HG03108 (cell line): ENCODE measurements at regions not wholly inside any gene's neighbourhood (a gene's known extent, or its start where the extent isn't known, plus 50 kb on each side); places are given as distances from the start of the nearest gene placed in this dataset.
"Not testable (repeated sequence)": the region's sequence is repeated elsewhere in the genome, so short reads cannot be mapped to it uniquely, and the experiment has no call there.

Experiments
- ATAC-seq: cut with Tn5 transposase; IDR thresholded peaks from one replicate; pipeline ENCODE4 v1.9.1; 2021; ENCODE audit warnings: moderate library complexity; ENCODE audit not compliant: unreplicated experiment

DNA sequence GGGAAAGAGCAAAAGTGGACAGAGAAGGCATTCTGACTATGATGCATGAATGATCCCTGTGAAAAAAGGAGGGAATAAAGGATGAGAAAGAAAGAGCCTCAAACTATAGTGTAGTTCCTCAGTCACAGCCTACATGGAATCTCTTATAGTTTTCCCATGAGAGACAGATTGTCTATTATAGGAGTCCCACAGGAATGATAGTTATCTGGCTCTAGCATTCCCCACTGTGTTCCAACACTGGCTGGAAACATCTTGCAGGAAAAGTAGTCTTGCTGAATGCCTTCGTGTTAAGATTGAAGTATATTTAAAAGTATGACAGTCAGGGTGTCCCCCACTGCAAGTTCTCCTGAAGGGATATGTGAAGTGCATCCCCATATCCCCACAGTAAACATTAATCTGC is 641.5 kb upstream of the NECTIN3 start:
- no peak for ATAC-seq

DNA sequence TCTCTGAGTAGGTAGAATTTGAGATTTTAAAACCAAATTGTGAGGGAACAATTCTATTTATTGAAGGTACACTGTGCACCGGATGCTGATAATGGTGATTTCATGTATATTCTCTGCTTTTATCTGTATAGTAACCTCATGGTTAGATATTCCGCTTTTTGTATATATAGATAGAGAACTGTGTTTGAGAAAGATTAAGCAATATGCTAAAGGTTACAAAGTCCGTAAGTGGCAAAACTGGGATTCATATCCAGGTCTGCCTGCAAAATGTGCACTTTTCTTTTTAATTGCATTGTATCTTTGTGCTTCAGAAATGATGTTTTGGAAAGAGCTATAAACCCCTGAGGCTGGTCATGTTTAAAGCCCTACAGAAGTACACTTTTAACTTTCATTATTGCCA is 635.4 kb upstream of the NECTIN3 start:
- ATAC-seq, result no peak

DNA sequence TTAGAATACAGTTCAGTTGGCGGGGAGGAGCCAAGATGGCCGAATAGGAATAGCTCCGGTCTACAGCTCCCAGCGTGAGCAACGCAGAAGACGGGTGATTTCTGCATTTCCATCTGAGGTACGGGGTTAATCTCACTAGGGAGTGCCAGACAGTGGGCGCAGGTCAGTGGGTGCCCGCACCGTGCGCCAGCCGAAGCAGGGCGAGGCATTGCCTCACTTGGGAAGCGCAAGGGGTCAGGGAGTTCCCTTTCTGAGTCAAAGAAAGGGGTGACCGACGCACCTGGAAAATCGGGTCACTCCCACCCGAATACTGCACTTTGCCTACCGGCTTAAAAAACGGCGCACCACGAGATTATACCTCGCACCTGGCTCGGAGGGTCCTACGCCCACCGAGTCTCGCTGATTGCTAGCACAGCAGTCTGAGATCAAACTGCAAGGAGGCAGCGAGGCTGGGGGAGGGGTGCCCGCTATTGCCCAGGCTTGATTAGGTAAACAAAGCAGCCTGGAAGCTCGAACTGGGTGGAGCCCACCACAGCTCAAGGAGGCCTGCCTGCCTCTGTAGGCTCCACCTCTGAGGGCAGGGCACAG is 631.5 kb upstream of the NECTIN3 start:
- not testable (repeated sequence) for ATAC-seq

GRCh38 chr3:110454066-110454465 is 617.5 kb upstream of the NECTIN3 start:
- no peak for ATAC-seq

GRCh38 chr3:110456001-110456400 is 615.6 kb upstream of the NECTIN3 start:
- ATAC-seq, result no peak

DNA sequence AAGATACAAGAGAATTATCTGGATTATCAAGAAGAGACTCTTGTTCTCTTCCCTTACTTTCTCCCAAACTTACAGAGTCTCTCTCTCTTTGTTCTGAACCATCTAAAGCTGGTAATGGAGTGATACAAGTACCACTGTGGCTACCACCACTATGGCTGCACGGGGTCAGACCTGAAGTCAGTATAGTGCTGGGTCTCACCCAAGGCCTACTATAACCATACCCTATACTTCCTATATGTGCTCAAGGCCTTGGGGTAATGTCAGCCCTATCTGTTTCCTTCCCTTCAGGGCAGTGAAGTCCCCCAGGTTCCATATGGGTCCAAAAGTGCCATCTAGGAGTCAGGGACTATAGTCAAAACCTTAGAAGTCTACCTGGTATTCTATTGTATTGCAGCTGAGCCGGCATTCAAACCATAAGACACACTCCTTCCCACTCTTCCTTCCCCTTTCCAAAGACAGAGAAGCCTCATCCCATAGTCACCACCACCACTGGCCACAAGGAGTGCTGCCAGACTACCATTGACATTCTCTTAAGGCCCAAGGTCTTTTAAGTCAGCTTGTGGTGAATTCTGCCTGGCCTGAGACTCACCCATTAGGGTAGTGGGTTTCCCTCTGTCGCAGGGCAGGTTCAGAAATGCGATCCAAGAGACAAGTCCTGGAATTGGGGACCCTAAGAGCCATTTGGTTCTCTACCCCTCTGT is 615.0 kb upstream of the NECTIN3 start:
- ATAC-seq, result no peak

DNA sequence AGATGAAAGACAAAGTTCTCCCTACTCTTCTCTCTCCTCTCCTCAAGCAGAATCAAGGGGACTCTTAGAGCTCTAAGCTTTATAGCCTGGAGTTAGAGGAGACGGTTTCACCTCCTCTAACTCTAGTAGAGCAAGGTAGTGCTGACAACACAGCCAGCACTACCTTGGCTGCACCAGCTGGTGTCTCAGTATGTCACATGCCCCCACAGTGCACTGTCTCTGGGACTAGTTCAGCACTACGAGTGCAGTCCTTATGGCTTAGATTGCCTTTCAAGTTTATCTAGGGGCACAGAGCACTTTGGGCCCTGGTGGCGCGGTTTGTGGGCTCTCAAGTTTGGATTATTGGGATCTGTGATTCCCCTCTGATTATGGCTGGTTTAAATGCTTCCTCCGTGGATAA is 614.1 kb upstream of the NECTIN3 start:
- ATAC-seq, result no peak

- no peak for ATAC-seq
Measured at GRCh38 chr3:110459021-110459420, 612.6 kb upstream of the NECTIN3 start.

- no peak for ATAC-seq
Measured at GRCh38 chr3:110470310-110470709, 601.3 kb upstream of the NECTIN3 start.

DNA sequence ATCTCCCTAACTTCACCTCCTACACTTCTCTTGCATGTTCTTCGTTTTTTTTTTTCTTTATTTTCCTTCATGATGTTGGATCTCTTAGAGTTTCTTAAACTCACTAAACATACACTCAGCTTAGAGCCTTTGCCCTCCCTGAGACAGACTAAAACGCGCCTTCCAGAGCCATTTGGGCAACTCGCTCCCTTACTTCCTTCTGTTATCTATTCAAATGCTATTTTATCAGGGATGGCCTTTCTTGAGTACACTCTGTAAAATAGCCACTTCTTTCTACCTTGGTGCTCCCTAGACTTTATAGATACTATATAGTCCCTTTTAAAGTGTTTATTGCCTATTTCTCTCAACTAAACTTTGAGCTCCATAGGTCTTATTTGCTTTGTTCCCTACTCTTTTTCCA is 598.2 kb upstream of the NECTIN3 start:
- no peak for ATAC-seq

DNA sequence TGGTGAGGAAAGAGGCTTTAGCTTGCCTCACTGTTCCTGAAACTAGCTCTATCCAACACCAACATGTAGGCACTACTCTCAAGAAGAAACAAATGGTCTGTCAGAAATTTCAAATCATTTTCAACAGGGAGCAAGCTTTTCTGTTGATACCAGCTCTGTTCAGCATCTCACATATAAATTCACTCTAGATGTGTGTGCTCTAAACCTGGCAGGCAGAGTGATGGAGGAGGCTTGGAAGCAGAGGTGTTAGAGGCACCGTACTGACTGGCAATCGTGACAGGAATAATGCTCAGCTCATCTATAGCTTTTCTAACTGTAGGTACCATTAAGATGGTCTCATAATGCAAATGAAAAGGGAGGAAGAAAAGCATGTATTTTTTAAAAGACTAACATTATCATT is 597.2 kb upstream of the NECTIN3 start:
- no peak for ATAC-seq

- no peak for ATAC-seq
Measured at GRCh38 chr3:110478377-110479054, 593.1 kb upstream of the NECTIN3 start.

DNA sequence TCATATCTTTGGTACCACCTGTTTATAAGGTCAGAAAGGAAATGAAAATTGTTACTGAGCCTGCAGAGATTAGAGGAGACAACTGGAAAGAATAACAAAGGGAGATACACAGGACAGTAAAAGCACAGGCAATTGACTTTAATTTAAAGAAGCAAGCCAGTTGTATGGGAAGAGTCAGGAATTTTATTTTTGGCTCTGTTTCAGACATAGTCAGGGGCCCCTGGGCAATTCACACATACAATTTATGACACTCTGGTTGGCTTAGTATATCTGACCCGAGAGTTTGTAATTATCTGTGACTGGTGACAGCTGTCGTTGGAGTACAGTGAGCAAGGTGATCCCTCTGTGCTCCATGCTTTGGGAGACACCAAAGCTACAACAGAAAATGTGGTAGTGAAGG is 591.9 kb upstream of the NECTIN3 start:
- ATAC-seq, result no peak

GRCh38 chr3:110485389-110485788 is 586.2 kb upstream of the NECTIN3 start:
- ATAC-seq, result no peak

DNA sequence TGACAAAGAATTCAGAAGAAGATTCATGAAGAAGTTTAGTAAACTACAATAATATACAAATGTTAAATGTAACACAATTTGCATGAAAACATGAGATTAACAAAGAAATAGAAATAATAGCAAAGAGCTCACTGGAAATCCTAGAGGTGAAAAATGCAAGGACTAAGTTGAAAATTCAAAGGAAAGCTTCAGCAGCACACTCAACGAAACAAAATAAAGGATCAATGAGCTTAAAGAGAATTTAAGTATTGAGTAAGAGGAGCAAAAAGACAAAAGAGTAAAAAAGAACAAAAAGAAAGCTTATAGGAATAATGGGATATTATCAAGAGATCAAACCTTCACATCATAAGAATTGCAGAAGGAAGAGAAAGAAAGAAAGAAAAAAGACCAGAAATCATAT is 583.8 kb upstream of the NECTIN3 start:
- ATAC-seq, result no peak

- ATAC-seq, result no peak
Measured at GRCh38 chr3:110491413-110491812, 580.2 kb upstream of the NECTIN3 start.

DNA sequence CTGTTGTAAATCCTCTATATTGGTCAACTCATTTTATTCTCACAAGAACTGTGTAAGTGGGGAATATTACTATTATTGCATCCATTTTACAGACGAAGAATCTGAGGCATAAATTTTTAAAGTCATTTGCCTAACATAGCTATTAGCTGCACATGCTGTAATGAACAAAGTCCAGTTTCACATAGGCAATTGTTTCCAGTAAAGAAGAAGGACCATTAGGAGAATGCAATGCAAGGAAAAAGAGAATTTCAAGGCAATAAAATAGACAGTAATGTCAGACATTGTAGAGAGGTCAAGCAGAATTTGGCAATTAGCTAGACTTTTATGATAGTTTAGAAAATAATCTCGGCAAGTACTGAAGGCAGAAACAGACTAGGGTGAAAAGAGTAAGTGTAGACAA is 578.7 kb upstream of the NECTIN3 start:
- no peak for ATAC-seq

DNA sequence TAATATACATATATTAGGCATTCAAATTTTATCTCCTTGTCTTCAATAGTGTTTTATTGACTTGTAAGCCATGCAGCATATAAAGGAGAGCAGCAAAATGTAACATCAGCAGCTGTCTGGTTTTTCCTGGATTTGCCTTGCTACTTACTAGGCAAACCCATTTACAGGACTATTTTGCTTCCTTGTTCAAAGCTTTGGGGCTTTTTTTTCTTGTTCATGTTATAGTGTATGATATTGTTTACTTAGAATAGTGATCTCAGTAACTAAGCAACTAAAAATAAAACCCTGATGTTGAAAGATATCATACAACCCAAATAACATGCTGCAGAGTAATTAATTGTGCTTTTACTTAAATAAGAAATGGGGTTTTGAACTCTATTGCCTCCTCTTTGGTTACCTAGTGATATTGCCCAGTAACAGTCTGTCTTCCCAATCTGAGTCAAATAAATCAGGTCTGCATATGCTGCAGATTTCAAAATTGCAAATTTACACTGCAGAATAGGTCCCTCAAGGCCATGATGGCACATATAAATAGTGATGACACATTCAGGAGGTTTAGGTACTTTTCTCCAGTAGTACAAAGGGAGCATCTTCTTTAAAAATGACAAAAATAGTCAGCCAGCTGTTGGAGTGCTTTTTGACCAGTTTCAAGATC is 578.1 kb upstream of the NECTIN3 start:
- ATAC-seq, result no peak

- ATAC-seq, result no peak
Measured at GRCh38 chr3:110494093-110494490, 577.5 kb upstream of the NECTIN3 start.

DNA sequence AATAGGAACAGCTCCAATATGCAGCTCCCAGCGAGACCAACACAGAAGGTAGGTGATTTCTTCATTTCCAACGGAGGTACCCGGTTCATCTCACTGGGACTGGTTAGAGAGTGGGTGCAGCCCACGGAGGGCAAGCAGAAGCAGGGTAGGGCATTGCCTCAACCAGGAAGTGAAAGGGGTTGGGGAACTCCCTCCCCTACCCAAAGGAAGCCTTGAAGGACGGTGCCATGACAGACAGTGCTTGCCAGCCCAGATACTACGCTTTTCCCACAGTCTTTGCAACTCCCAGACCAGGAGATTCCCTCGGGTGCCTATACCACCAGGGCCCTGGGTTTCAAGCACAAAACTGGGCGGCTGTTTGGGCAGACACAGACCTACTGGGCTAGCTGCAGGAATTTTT is 576.9 kb upstream of the NECTIN3 start:
- ATAC-seq, result no peak

- no peak for ATAC-seq
Measured at GRCh38 chr3:110495201-110495927, 576.3 kb upstream of the NECTIN3 start.
